HuH-7 (cell line): ENCODE measurements at regions not wholly inside any gene's neighbourhood (a gene's known extent, or its start where the extent isn't known, plus 50 kb on each side); places are given as distances from the start of the nearest gene placed in this dataset.

Source experiments
- DNase-seq: peaks from one replicate; pipeline ENCODE4 v3.0.0; 2011; ENCODE audit warnings: low spot score

DNA sequence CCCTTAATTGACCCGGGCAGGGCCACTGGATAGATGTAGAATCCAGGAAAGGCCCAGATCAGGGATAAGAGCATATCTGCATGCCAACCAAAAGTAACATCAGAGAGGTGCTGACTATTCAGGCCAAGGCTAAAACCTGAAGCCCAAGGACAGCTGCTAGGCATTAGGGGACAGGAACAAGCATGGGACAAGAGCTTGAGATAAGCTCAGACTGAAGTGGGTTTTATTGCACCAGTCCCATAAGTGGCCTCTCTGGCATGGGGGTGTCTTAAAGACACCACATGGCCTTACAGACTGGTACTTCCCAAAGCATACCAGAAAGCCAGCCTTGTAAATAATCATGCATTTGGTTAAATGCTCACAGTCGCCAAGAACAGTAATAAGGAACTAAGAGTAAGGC is 376.1 kb downstream of the FBXW7 start:
- DNase-seq, result no peak

- DNase-seq, result no peak
Observed at GRCh38 chr4:152158225-152158624, 377.7 kb downstream of the FBXW7 start.

- no peak for DNase-seq
Observed at GRCh38 chr4:152157629-152158028, 378.3 kb downstream of the FBXW7 start.

DNA sequence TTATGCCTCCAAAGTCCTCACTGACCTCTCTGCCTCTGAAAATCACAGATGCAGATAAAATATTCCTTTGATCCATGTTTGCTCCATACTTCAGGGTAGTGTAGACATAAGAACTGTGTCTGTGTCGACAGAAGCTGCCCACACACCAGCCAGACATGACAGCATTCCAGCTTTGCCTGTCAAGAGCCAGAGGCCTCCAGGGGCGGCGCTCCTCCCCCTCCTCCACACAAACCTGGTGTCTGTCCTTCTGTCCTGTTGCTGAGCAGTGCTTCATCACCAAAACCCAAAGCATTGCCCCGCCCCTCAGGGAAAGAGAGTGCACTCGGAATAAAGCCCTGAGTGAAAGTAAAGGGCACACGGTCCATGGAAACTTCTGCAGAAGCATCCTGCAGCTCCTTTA is 379.4 kb downstream of the FBXW7 start:
- DNase-seq, result peak; percentile 8

- no peak for DNase-seq
Observed at GRCh38 chr4:152155070-152155469, 380.8 kb downstream of the FBXW7 start.

DNA sequence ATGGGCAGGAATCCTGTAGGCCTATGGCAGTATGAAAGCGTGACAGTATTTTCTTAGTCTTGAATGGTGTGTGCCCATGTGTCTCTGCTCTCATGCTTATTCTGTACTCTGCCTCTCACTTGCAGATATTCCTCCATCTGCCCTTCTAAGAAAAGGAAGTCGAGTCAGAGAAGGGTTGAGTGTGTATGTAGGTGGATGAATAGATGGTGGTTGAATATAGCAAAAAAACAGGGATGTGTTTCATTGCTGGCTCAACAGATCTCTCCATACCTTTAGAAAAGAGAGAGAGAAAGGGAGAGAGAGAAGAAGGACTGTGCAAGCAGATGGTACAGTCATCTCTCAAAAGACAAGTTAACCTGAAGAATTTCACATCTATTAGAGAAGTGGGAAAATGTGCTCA is 381.5 kb downstream of the FBXW7 start:
- no peak for DNase-seq

DNA sequence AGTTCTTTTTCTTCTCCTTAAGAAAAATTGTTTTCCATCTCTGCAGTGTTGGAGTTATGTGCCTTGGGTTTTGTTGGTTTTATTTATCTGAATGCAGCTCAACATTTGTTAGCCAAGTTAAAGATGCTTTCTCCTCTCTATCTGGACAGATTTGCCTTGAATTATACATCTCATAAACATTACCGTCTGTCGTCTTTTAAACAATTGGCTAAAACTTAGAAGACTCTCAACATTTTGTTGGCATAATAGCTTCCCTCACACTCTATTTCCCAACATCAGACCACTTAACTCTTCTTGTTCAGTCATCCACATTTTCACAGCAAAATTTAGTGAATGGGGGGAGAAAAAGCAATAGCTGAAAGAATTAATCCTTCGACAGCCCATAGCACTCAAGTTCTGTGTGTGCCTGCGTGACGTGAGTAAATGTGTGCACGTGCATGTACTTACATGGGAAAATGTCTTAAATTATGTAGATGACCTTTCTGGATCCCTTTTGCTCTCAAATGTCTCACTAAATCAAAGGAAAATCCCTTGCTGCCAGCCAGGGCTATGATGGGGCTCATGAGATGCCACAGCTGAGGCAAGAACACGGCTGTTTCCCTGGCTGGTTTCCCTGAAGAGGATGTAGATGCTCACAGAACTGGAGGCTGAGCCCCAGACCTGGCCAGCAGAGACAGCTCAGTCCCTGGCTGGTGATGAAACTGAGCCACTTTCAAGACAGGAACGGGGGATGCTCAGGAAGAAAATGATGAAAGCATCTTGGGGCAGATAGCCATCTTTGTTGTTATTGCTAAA is 382.2 kb downstream of the FBXW7 start:
- no peak for DNase-seq

DNA sequence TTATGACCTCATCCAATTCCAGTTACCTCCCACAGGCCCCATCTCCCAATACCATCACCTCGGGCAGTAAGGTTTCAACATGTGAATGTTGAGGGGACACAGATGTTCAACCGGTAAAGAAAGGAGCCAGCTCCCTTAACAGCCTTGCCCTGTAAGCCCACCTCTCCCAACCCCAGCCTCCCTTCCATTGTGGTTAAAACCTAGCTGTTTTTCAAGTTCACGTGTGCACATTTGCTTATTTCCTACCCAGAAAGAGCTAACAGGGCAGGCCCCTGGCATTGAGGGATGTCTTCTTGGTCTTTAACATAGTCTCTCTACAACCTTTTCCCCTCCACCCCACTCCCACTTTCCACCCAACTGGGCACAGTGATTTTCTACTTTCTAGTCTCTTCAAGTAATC is 385.7 kb downstream of the FBXW7 start:
- DNase-seq, result no peak

GRCh38 chr4:152149745-152150144 is 386.1 kb downstream of the FBXW7 start:
- no peak for DNase-seq

- DNase-seq, result no peak
Observed at GRCh38 chr4:152148057-152148456, 387.2 kb upstream of the GATB start.

DNA sequence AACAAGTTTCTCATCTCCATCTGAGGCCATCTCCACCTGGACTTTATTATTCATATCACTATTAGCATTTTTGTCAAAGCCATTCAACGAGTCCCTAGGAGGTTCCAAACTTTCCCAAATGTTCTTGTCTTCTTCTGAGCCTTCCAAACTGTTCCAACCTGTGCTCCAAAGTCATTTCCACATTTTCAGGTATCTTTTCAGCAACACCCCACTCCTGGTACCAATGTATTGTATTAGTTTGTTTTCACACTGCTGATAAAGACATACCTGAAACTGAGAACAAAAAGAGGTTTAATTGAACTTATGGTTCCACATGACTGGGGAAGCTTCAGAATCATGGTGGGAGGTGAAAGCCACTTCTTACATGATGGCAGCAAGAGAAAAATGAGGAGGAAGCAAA is 385.4 kb upstream of the GATB start:
- no peak for DNase-seq

- DNase-seq, result no peak
Observed at GRCh38 chr4:152143806-152144205, 383.0 kb upstream of the GATB start.

DNA sequence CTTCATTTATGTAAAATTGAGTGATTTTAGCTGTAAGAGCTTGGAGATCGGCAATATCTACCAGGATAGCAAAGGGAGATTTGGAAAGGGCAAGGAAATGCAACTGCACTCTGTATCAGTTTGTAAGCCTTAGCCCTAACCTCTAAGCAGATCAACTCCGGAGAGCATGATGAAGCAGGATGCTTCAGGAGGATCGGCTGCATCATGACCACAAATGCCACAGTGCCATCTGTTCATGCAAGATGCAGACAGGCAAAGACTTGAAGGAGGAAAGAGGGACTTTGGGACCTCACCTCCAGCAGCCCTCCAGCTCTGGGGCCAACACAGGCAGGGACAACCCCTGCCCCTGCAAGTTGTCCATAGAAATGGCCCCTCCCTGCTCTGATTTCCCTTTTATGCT is 377.6 kb upstream of the GATB start:
- no peak for DNase-seq

DNA sequence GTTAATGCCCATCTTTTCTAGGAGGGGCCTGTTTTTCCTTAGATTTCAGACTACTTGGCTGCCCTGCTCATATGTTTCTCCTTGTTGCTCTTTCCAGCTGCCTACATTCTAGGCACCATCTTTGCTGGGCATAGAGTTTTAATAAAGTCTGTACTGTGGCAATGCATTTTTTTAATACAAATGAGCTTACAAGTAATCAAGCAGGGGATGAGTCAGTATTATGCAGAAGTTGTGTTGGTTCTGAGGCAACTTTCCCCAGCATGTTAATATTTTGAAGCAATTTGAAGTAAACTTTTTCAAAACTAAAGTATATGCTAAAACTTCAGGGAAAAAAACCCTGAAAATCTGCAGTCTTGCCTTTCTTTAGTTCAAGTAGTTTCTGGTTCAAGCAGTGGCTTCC is 372.0 kb upstream of the GATB start:
- DNase-seq, result no peak

GRCh38 chr4:152128356-152128755 is 367.5 kb upstream of the GATB start:
- DNase-seq, result no peak

GRCh38 chr4:152126238-152126637 is 365.4 kb upstream of the GATB start:
- DNase-seq, result no peak

DNA sequence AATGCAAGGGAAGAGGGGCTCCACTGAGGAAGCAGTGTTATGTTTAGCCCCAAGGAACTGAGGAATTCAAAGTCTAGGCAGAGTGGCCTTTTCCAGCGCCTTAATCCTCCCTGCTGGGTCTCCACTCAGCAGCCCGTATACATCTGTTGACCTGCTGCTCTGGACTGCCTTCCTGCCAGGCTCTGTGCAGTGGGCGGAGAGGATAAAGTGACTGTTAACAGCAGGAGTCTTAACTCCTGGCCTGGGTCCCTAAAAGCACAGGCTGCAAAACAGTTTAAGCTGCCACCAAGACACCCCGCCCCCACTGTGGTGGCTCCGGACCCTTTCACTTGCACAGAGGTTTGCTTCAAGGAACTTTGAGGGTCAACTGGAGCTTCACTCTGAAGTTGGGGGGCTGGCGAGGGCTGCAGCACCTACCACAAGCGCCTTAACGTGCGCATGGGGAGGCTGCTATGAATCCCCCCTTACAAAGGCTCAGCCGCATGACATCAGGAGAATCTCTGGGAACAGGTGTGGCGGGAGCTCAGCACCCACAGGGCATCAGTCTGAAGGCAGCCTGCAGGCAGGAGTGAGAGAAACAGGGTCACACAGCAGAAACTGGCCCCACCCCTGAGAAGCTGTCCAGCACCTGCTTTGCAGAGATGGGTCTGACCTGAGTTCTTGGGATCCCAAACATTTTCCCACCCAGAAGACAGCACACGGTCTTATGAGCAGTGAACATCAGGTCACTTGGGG is 358.2 kb upstream of the GATB start:
- DNase-seq, result no peak

GRCh38 chr4:152117933-152118507 is 357.2 kb upstream of the GATB start:
- DNase-seq, result no peak

GRCh38 chr4:152117520-152117919 is 356.7 kb upstream of the GATB start:
- DNase-seq, result no peak

DNA sequence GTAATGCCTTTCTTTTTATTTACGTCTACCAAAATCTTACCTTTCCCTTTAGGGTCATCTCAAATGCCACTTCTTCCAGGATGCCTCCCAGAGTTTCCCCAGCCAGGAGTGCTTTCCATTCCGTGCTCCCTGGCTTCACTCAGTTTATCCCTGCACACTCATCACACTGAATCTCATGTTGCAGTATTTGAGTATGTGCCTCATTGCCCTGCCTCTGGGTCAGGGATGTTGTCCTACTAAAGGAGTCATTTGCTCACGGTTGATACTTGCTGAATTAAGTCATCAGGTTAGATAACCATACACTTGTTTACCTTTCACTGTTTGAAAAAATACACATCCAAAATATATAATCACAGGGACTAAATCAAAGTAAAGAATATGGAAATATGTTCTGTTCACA is 356.2 kb upstream of the GATB start:
- no peak for DNase-seq

- DNase-seq, result no peak
Observed at GRCh38 chr4:152115794-152116193, 355.0 kb upstream of the GATB start.

DNA sequence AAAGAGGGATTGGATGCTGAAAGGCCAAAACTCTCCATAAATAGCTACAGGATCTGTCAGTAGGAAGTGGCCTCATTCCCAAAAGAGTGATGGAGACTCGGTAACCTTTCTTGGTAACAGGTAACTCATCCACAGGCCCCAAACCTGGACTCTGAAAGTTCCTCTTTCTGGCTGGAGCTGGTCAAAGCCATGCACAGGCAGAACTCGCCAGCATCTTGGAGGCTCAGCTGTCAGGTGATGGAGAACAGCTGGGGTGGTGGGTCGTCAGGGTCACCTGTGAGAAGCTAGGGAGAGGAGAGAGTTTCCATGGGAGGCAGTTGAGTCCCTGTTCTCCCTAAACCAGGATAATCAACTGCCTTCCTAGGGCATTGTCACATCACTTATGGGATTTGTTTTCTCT is 354.3 kb upstream of the GATB start:
- no peak for DNase-seq

DNA sequence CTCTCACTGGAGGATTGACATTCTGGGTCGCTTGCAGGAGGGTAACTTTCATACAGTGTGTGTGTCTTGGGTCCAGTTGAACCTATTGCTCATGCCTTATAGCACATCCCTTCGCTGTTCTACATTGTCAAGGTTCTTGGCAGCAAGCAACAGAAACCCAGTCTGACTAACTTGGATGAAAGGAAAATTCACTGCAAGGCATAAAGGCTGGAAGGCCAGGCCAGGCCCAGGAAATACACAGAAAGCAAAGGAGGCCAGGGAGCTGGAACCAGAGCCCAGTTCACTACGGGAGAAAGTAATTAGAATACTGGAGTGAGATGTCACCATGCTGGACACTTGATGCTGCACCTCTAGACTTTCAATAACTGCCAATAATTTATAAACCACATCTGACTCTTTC is 353.8 kb upstream of the GATB start:
- no peak for DNase-seq
